Mesenchymal stem cell (in vitro differentiated cells and primary cell): ENCODE measurements at regions not wholly inside any gene's neighbourhood (a gene's known extent, or its start where the extent isn't known, plus 50 kb on each side); places are given as distances from the start of the nearest gene placed in this dataset.

Source experiments
- DNase-seq: peaks from one replicate; pipeline ENCODE4 v3.0.0-alpha.2; 2013
- H2AFZ ChIP-seq: one replicate; pipeline ENCODE4 v1.6.1; 2013; ENCODE audit warnings: low read depth, mild to moderate bottlenecking, control low read depth, inconsistent platforms, low read length, moderate library complexity
- H2AK5ac ChIP-seq: 2 replicates; pipeline ENCODE4 v1.6.1; 2013; ENCODE audit warnings: low read length, moderate library complexity, mild to moderate bottlenecking, inconsistent platforms; ENCODE audit not compliant: severe bottlenecking
- H2BK120ac ChIP-seq: one replicate; pipeline ENCODE4 v1.6.1; 2013; ENCODE audit warnings: low read depth, mild to moderate bottlenecking, inconsistent platforms, low read length, moderate library complexity
- H2BK12ac ChIP-seq, 2 experiments: one replicate each; pipeline ENCODE4 v1.6.1; 2013; ENCODE audit warnings: inconsistent platforms in 2 of 2, low read length in 2 of 2, mild to moderate bottlenecking in 2 of 2, moderate library complexity in 2 of 2, control low read depth in 1 of 2
- H2BK15ac ChIP-seq: one replicate; pipeline ENCODE4 v1.6.1; 2013; ENCODE audit warnings: mild to moderate bottlenecking, low read depth, inconsistent platforms; ENCODE audit not compliant: poor library complexity, severe bottlenecking
- H2BK5ac ChIP-seq: 2 replicates; pipeline ENCODE4 v1.6.1; 2013; ENCODE audit warnings: low read depth, mild to moderate bottlenecking, low read length, control low read depth, inconsistent platforms; ENCODE audit not compliant: poor library complexity, severe bottlenecking
- H3K14ac ChIP-seq, 2 experiments: one replicate each; pipeline ENCODE4 v1.6.1; 2013; ENCODE audit warnings: inconsistent platforms in 2 of 2, low read length in 2 of 2, control low read depth in 1 of 2, mild to moderate bottlenecking in 1 of 2, moderate library complexity in 1 of 2
- H3K18ac ChIP-seq, 2 experiments: one replicate each; pipeline ENCODE4 v1.6.1; 2013; ENCODE audit warnings: inconsistent platforms in 2 of 2, low read length in 2 of 2, control low read depth in 1 of 2, low read depth in 1 of 2, mild to moderate bottlenecking in 1 of 2
- H3K23ac ChIP-seq, 2 experiments: one replicate each; pipeline ENCODE4 v1.6.1; 2013; ENCODE audit warnings: inconsistent platforms in 2 of 2, low read length in 2 of 2, mild to moderate bottlenecking in 2 of 2, moderate library complexity in 2 of 2, control low read depth in 1 of 2
- H3K27ac ChIP-seq: 2 replicates; pipeline ENCODE4 v1.5.1; 2013; ENCODE audit warnings: mild to moderate bottlenecking, moderate library complexity, low read length, control low read depth, inconsistent platforms; ENCODE audit not compliant: poor library complexity, severe bottlenecking
- H3K27me3 ChIP-seq, 2 experiments: 2 replicates each; pipeline versions ENCODE4 v1.6.1 to v1.7.0; 2013; ENCODE audit warnings: low read length in 2 of 2, mild to moderate bottlenecking in 2 of 2, moderate library complexity in 2 of 2, control low read depth in 1 of 2, inconsistent platforms in 1 of 2; ENCODE audit not compliant: control insufficient read depth in 1 of 2, insufficient read depth in 1 of 2
- H3K36me3 ChIP-seq, 2 experiments: 2 replicates each; pipeline versions ENCODE4 v1.6.1 to v1.7.0; 2013; ENCODE audit warnings: low read length in 2 of 2, control low read depth in 1 of 2, inconsistent platforms in 1 of 2, low read depth in 1 of 2, mild to moderate bottlenecking in 1 of 2; ENCODE audit not compliant: insufficient read depth in 2 of 2, control insufficient read depth in 1 of 2
- H3K4ac ChIP-seq, 2 experiments: one replicate each; pipeline ENCODE4 v1.6.1; 2013; ENCODE audit warnings: inconsistent platforms in 2 of 2, low read length in 2 of 2, mild to moderate bottlenecking in 2 of 2, moderate library complexity in 2 of 2, control low read depth in 1 of 2, low read depth in 1 of 2
- H3K4me1 ChIP-seq: 2 replicates; pipeline ENCODE4 v1.6.1; 2013; ENCODE audit warnings: low read depth, low read length, control low read depth; ENCODE audit not compliant: control insufficient read depth, insufficient read depth
- H3K4me2 ChIP-seq: 2 replicates; pipeline ENCODE4 v1.6.1; 2013; ENCODE audit warnings: low read length, mild to moderate bottlenecking, inconsistent platforms; ENCODE audit not compliant: poor library complexity, severe bottlenecking
- H3K4me3 ChIP-seq, 2 experiments: 2 replicates each; pipeline versions ENCODE4 v1.5.1 to v1.7.0; 2013; ENCODE audit warnings: low read length in 2 of 2, mild to moderate bottlenecking in 2 of 2, control low read depth in 1 of 2, low read depth in 1 of 2; ENCODE audit not compliant: insufficient read depth in 1 of 2
- H3K79me1 ChIP-seq: replicated peaks from 2 replicates; pipeline ENCODE4 v1.6.1; 2013; ENCODE audit warnings: mild to moderate bottlenecking, control low read depth, low read length, inconsistent platforms; ENCODE audit not compliant: poor library complexity, severe bottlenecking
- H3K9ac ChIP-seq: 2 replicates; pipeline ENCODE4 v1.7.0; 2013; ENCODE audit warnings: mild to moderate bottlenecking, low read length, moderate library complexity
- H3K9me3 ChIP-seq: 2 replicates; pipeline ENCODE4 v1.7.0; 2013; ENCODE audit warnings: mild to moderate bottlenecking, low read length; ENCODE audit not compliant: control insufficient read depth
- H4K8ac ChIP-seq: one replicate; pipeline ENCODE4 v1.6.1; 2013; ENCODE audit warnings: inconsistent platforms, mild to moderate bottlenecking, low read length, moderate library complexity
- H4K91ac ChIP-seq: one replicate; pipeline ENCODE4 v1.6.1; 2013; ENCODE audit warnings: mild to moderate bottlenecking, low read length, inconsistent platforms
- WGBS: methylation state at CpG from one replicate; pipeline ENCODE4 v1.1.7; 2013; ENCODE audit warnings: mixed read lengths; 5-methylcytosine and 5-hydroxymethylcytosine counted together

DNA sequence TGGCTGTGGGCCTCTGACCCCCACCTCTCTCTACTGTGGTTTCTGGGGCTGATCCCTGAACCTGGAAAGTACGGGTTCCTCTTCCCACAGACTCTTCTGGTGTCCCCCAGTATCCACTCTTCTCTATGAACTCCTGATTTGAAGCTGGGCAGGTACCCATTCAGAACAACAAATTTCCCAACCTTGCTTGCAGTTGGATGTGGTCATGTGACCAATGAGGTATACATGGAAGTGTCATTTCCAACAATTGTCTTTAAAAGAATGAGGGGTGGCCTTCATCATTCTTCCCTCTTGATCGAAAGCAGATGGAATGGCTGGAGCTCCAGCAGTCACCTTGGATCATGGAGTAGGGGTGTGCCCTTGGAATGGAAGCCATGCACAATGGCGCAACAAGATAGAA is 128.0 kb upstream of the MLN start:
- no peak for DNase-seq
- H3K4me2 ChIP-seq = no peak overlapping the region
- no peak overlapping the region for H2BK120ac ChIP-seq
- no peak overlapping the region for H3K9ac ChIP-seq
- peaks cover 12% of the 10 kb centered on the region for H3K9me3 ChIP-seq
- no peaks in the 10 kb centered on the region for H3K79me1 ChIP-seq
- no peak overlapping the region for H4K91ac ChIP-seq
- H3K18ac ChIP-seq = no peak overlapping the region
- no peak overlapping the region for H2AK5ac ChIP-seq
- no peak overlapping the region for H3K14ac ChIP-seq
- peaks cover 64% of the 10 kb centered on the region in 2 experiments for H3K27me3 ChIP-seq
- no peak overlapping the region for H2BK15ac ChIP-seq
- H2AFZ ChIP-seq = no peak overlapping the region
- H3K36me3 ChIP-seq = no peaks in the 10 kb centered on the region
- no peak overlapping the region for H3K23ac ChIP-seq
- H2BK5ac ChIP-seq = no peak overlapping the region
- no peak overlapping the region for H3K4me3 ChIP-seq
- no peak overlapping the region for H3K27ac ChIP-seq
- 80% methylated on average over 3 of the region's 3 CpGs for WGBS
- H4K8ac ChIP-seq = no peak overlapping the region
- no peaks in the 10 kb centered on the region for H3K4me1 ChIP-seq
- no peak overlapping the region for H3K4ac ChIP-seq
- H2BK12ac ChIP-seq = no peak overlapping the region

DNA sequence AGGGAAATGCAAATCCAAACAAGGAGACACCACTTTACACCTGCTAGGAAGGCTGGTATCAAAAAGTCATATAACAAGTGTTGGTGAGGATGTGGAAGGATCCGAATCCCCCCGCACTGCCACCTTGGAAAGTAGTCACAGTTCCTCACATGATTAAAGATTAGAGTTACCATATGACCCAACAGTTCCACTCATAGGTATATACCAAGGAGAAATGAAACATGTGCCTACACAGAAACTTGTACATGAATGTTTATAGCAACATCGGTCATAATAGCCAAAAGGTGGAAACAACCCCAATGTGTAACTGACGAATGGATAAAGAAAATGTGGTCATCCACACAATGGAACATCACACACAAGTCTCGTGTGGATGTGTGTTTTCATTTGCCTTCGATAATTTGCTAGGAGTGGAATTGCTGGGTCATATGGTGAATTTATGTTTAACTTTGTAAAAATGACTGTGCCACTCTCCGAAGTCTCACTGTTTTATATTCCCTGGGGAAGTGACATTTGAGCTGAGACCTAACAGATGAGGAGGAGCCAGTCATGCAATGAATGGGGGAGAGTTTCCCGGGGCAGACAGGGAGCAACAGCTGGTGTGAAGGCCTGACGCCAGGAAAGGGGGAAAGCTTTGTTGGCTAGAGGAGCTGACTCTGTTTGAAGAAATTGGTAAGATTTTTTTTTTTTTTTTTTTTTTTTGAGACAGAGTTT is 125.9 kb upstream of the MLN start:
- WGBS = 77% methylated on average over 7 of the region's 9 CpGs

DNA sequence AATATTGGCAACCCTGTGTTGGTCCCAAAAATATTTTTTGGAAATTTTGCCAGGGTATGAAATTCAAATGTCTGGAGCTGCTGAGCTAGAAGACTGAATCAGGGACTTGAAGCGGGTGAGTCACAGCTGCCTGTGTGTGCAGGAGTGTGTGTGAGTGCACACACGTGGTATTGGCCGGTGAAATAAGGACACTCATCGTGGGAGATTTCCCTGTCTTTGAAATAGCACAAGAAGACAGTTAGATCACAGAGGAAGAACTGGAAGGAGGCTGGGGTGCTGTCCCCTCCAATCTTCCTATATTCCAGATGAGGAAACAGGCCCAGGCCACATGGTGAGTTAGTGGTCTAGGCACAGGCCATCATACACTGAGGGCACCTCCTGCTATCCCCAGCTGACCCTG is 123.8 kb upstream of the MLN start:
- H3K14ac ChIP-seq = no peak overlapping the region
- no peak overlapping the region for H3K27ac ChIP-seq
- no peak overlapping the region for H3K4ac ChIP-seq
- H3K4me1 ChIP-seq = peaks cover 2% of the 10 kb centered on the region
- no peaks in the 10 kb centered on the region for H3K36me3 ChIP-seq
- peaks cover 27 to 34% of the 10 kb centered on the region in 2 experiments for H3K27me3 ChIP-seq
- no peak overlapping the region for H2BK15ac ChIP-seq
- H3K18ac ChIP-seq = no peak overlapping the region
- WGBS = 67% methylated on average over 4 of the region's 4 CpGs
- H3K9ac ChIP-seq = no peak overlapping the region
- no peak overlapping the region for H2BK12ac ChIP-seq
- DNase-seq = peak; percentile 48
- no peaks in the 10 kb centered on the region for H3K79me1 ChIP-seq
- no peak overlapping the region for H2AFZ ChIP-seq
- no peak overlapping the region for H2BK120ac ChIP-seq
- H3K4me2 ChIP-seq = no peak overlapping the region
- H3K9me3 ChIP-seq = peaks cover 9% of the 10 kb centered on the region
- no peak overlapping the region for H2BK5ac ChIP-seq
- H3K4me3 ChIP-seq = no peak overlapping the region
- no peak overlapping the region for H4K8ac ChIP-seq
- H2AK5ac ChIP-seq = no peak overlapping the region
- no peak overlapping the region for H4K91ac ChIP-seq
- no peak overlapping the region for H3K23ac ChIP-seq

More for the DNA sequence above, 125.9 kb upstream of the MLN start:
- Histone ChIP-seq H2AFZ (no peak overlapping the region), H3K4me2 (no peak overlapping the region), H2BK5ac (no peak overlapping the region), H4K8ac (no peak overlapping the region), H3K79me1 (no peaks in the 10 kb centered on the region), H3K9ac (no peak overlapping the region), H2AK5ac (no peak overlapping the region), H3K23ac (no peak overlapping the region), H2BK15ac (no peak overlapping the region), H3K36me3 (no peaks in the 10 kb centered on the region), H3K27ac (no peak overlapping the region), H3K4me1 (no peaks in the 10 kb centered on the region), H2BK120ac (no peak overlapping the region), H4K91ac (no peak overlapping the region), H3K4me3 (no peak overlapping the region), H3K18ac (no peak overlapping the region), H2BK12ac (no peak overlapping the region), H3K27me3 (peaks cover 44% of the 10 kb centered on the region in 2 experiments), H3K9me3 (peaks cover 9% of the 10 kb centered on the region), H3K4ac (no peak overlapping the region), H3K14ac (no peak overlapping the region)
- DNase-seq = no peak

DNA sequence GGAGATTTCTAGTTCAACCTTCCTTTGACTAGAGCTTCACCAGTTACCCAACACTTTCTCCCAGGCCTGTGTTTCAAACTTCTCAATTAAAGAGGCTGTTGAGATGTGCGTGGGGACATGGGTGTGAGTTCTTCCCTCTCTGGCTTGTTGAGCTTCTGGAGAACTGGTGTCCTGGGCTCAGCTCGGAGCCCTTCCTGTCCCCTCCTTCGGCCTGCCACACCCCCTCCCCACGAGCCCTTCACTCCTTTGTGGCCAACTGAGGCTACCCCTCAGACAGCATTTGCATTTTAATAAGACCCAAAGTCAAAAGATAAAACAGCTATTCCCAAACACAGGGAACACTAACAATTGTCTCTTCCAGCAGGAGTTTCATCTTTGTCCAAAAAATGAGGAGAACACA is 123.3 kb upstream of the MLN start:
- Histone ChIP-seq H3K14ac (no peak overlapping the region), H3K36me3 (no peaks in the 10 kb centered on the region), H3K4me1 (peaks cover 2% of the 10 kb centered on the region), H2BK15ac (no peak overlapping the region), H2BK5ac (no peak overlapping the region), H2BK120ac (no peak overlapping the region), H2AK5ac (no peak overlapping the region), H3K27ac (no peak overlapping the region), H3K4me2 (no peak overlapping the region), H2BK12ac (no peak overlapping the region), H3K23ac (no peak overlapping the region), H3K9ac (no peak overlapping the region), H3K18ac (no peak overlapping the region), H3K79me1 (no peaks in the 10 kb centered on the region), H4K91ac (no peak overlapping the region), H3K4ac (no peak overlapping the region), H3K4me3 (no peak overlapping the region), H3K27me3 (peaks cover 22 to 29% of the 10 kb centered on the region in 2 experiments), H2AFZ (no peak overlapping the region), H4K8ac (no peak overlapping the region), H3K9me3 (peaks cover 5% of the 10 kb centered on the region)
- WGBS = 75% methylated on average over 4 of the region's 4 CpGs
- no peak for DNase-seq
